HG02610 (cell line): ENCODE measurements at regions not wholly inside any gene's neighbourhood (a gene's known extent, or its start where the extent isn't known, plus 50 kb on each side); places are given as distances from the start of the nearest gene placed in this dataset.

Experiments used
- ATAC-seq: cut with Tn5 transposase; IDR thresholded peaks from one replicate; pipeline ENCODE4 v1.9.1; 2021; ENCODE audit warnings: mild to moderate bottlenecking, moderate library complexity; ENCODE audit not compliant: unreplicated experiment

DNA sequence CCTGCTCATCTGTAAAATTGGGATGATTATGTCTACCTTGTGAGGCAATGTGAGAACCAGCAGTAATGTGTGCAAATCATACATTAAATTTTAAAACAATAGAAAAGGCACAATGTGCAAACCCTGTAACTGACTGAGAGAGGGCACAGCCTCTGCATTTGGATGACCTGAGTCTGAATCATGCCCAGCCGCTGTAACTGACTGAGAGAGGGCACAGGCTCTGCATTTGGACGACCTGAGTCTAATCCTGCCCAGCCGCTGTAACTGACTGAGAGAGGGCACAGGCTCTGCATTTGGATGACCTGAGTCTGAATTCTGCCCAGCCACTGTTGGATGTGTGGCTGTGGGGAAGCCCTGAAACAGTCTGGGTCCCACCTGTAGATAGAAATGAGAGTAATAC, 351.5 kb upstream of the SHH start:
- no peak for ATAC-seq

DNA sequence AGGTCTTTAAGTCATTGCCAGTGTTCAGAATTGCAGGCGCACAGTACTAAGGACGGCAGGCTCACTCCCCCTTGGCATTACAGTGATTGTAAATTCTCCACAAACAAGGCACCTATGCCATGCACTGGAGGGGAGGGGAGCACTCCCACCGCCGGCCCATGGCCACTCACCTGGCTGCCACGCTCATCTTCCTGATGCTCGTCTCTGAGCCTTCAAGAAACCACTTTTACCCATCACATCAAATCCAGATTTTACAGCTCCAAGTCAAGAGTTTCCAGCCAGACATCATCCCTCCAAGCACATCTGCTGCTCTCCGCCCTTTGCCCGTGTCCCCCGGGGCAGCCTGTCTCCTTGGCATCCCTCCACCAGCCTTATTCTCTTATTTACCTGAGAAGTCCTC, 350.2 kb upstream of the SHH start:
- no peak for ATAC-seq

DNA sequence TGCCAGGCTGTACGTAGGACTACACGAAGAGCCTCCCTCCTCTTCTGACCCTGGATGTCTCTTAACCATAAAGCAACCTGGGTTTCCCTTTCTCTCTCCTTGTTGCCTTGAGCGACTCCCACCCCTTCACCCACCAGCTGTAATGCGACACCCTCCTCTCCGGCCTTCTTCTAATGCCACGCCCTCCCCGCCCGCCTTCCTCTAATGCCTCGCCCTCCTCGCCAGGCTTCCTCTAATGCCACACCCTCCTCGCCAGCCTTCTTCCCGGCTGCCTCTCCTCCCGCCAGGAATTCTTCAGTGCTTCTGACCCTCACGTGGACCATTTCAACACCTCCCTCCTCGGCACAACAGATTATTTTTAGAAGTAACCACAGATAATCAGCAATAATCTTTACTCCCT, 348.5 kb upstream of the SHH start:
- ATAC-seq = no peak

DNA sequence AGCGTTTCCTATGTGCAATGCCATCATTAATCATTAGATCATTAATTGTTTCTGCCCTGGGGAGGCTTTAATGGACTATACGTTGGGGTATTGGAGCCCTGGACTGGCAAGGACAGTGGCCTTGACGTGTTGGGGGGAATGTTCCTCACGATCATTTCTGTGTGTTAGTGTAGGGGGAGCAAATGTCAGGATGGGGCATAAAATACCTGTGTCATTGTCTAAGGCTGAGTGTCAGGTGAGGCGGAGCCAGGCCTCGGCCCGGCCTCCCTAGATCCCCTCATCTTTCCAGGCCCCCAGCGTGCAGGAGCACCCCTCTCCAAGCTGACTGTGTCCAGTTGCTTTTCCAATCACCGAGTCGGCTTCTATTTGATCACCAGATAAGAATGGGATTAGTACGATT, 346.4 kb upstream of the SHH start:
- no peak for ATAC-seq

DNA sequence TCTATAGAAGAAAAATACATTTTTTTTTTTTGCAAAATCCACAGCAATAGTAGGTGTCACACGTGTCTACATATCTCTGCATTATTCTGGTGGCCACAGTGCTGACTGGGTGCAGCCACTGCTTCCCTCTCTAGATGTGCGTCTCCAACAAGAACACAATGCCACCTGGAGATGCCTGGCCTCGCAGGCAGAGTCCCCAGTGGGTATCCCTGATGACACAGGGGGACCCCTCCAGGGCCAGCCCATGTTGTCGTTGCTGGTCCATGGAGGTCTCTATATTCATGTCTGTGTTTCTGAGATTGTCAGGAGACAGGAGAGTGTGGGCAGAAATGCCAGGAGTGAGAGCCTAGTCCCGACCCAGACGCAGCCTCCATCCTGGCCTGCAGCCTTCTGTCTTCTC, 345.9 kb upstream of the SHH start:
- no peak for ATAC-seq

DNA sequence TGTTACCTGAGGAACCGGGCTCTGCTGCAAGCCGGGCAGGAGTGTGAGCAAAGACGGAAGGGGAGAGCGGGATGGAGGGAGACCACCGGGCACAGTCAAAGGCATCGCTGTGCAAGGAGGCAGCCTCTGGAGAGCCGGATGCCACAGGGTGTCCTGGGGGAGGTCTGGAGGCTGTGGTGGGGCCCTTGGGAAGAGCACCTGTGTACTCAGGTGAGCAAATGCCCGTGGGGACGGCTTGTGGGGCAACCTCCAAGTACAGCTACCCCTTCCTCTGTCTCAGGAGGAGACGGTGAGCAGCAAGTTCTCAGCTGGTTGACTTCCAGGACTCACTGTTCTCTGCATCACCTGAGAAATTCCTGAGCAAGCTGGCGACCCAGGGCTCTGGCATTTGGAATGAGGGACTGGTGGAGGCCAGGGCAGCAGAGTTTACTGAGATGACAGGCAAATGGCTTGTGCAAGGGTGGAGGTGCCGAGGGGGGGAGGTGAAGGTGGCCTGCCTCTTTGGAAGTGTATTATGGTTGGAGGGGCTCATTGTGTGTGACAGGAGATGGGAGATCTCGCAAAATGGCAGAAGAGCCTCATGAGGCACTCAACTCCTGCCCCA, 345.2 kb upstream of the SHH start:
- ATAC-seq = no peak

DNA sequence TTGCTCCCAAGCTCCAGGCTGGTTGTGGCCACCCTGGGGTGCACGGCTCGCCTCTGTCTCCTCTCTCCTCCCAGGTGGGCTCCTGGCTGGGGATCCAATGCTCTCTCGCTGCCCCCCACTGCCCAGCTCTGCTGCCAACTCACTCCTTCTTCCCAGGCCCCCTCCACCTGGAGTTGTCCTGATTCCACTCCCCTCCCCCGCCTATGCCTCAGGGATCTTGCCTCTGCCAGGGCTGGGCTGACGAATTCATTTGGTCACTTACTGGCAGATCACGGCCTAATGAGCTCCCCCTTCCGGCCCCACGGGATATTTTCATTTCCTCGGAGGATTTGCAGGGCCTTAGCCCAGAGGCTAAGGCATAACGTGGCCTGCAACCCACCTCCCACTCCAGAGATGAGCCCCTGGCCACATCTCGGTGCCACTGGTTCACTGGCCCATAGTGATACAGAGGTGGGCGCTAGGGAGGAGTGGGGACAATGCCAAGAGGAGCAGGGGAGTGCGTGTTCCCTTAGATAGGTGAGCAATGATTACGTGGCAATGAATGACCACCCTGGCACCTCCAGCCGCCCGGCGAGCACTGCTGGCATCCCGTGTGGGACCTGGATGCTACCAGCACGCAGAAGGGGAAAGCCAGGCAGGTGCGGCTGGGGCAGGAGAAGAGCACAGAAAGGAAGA, 344.6 kb upstream of the SHH start:
- no peak for ATAC-seq

DNA sequence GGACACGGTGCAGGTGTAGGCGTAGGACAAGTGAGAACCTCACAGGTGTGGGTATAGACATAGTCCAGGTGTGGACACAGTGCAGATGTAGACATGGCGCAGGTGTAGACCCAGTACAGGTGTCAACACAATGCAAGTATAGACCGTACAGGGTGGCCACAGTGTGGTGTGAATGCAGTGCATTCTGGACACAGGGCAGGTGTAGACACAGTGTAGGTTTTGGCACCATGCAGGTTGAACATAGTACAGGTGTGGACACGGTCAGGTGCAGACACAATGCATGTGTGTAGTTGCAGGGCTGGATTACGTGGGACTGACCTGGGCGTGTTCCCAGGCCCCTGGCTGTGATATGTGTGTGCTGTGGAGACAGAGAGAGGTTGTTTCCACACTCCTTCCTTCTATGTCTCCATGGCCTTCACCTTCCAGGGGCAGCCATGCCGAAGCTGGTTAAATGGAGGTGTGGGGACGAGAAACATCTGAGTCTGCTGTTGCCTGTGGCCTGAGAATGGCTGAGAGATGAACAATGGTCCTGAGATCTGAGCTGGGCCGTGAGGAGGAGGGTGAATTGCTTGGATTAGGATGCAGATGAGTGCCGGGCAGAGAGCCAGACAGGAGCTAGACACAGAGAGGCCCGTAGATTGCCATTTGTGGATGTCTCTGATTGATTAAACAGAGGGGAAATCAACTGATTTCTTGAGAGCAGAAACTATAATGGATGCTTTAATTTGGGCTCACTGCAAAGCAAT, 343.9 kb upstream of the SHH start:
- no peak for ATAC-seq

DNA sequence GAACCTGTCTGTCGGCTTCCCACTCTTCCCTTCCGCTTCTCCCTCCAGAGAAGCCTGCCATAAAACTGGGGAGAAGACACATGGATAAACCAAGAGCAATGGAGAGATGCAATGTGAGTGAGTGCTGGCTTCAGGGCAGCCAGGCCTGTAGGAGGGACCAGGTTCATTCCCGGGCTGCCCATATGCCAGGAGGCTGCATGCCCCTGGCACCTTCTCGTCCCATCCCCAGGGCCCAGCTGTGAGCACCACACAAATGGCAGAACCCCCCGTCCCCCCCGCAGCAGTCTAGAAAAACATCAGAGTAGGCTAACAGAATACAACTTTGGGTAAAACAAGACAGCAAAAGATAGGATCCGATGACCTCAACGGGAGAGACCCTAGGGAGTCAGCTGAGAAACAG, 341.3 kb upstream of the SHH start:
- ATAC-seq = no peak

DNA sequence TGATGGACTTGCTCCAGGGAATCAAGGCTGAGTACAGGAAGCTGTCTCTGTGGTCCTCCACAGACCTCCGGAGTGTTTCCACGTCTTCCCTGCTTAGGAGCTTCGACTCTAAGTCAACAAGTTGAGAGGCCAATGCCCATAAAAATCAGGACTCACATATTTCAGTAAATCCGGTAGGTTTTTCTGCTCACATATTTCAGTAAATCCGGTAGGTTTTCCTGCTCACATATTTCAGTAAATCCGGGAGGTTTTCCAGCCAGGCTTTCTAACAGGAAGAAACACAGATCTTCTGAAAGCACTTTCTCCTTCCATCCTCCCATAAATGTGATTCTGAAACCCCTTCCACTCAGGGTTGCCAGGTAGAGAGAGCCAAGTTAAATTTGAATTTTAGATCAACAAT, 340.1 kb upstream of the SHH start:
- ATAC-seq = no peak

DNA sequence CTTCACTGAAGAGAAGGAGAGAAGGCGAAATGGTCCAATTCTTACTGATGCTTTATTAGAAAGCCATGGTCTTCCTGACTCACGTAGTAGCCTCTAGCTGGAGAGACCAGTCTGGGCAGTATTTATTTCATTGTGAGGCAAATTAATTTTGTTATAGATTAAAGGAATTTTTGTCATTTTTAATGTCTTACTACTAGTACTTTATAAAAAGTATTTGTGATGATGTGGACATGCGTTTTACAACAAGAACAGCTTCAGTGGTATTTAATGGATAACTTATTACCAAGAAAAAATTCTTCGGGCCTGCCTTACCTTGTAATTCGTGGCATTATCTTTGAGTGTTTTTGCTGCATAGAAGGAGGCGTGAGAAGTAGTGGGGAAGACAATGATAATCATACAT, 339.4 kb upstream of the SHH start:
- no peak for ATAC-seq

DNA sequence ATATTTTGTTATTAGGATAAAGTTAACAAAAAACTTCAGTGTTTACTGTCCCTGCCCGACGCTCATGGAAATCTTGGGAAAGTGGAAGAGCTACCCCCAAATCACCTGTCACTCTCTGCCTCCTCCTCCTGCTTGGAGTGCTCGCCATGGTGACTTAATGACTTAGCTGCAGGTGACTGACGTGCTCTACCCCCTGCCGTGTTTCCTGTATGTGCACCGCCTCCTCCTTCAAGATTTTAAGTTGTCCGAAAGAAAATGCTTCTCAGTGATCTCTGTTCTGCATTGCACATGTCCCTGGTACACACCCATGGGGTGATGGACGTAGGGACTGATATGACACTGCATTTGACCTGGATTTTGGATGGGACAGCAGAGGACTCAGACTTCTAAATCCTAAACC, 338.8 kb upstream of the SHH start:
- ATAC-seq = no peak

DNA sequence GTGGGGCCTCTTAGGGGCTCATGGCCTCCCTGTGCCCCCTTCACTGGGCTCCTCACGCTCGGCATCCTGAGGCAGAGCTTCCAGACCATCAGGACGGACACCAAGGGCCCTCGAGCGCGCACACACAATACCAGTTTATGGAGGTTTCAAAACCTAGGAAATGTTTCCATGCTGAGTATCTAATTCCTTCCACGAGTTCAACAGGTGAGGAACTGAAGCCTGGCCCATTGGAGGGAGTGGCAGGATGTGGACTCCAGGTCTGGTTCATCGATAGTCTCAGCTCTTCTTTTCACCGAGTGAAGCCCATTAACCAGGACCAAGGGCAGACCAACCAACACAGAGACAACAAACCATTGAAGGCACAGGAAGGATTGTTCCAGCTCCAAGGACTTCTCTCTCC, 336.7 kb upstream of the SHH start:
- no peak for ATAC-seq

DNA sequence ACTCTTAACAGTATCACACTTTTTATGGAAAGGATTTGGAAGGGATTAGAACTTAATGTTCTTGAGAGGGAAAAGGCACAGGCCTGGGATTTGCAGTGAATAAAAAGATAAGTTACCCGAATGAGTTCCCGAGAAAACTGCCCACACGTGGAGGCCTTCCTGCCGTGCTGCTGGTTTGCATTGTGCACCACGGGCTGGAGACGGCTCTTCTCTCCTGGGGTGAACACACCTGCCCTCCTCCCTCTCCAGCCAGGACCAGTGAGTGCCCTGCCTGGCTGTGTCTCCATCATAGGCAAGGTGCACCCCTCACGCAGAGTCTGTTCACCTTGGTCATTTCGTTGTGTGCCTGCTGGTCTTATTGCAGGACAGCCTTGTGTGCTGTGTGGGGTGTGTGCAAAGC, 336.3 kb upstream of the SHH start:
- ATAC-seq = no peak

DNA sequence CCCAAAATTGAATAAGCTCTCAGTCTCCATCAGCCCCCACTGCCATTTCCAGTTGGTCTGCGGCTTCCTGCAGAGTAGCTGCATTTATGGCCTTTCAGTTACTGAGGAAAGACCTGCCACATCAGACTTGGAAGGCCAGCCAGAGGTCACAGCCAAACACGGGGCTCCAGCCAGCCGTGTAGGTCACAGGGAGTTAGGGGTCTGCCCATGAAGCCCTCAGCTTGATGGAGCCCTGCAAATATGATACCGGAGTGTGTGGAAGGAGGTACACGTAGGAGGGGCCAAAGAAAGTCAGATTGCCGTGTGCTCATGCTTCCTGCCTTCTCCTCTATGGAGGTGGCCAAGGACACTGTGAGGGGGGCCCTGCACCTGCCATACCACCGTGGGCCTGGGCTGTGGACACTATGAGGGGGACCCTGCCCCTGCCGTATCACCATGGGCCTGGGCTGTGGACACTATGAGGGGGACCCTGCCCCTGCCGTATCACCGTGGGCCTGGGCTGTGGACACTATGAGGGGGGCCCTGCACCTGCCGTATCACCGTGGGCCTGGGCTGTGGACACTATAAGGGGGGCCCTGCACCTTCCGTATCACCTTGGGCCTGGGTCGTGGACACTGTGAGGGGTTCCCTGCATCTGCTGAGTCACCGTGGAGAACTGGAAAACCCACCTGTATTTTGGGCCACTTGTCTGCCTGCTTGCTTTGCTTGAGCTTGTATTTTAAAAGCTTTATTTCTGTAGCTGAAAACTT, 335.7 kb upstream of the SHH start:
- ATAC-seq = no peak

DNA sequence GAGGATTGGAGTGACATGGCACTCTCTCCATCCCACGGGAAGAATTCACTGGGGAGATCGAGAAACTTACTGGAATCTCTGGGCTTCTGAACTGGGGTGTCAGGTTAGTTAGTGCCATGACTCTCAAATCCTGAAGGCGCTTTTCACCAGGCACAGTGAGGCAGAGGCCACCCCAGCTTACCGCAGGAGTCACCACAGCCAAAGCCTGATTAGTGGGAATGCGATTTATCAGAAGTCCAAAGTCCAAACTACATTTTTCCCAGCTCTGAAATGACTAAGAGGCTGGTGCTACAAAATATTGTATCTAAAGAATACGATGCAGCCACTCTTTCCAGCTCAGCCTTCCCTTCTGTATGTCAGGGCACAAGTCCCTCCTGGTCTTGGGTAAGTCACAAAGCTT, 334.8 kb upstream of the SHH start:
- ATAC-seq = no peak

DNA sequence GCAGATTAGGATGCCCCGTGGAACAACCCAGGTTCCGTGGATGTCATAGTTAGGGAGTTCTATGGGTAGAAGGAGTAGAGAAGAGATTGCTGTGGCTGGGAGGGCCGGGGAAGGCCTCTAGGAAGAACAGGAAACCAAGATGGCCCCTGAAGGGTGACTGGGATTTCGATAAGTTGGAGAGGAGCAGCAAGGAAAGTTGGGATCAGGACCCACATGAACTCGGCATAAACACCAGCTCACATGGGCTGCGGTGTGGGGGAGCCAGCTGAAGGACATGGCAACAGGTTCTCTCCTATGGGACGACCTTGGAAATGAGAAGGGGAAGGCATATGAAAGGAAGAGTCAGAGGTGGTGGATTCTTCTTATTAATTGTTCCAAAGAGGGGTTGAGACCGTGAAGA, 333.7 kb upstream of the SHH start:
- ATAC-seq = no peak

DNA sequence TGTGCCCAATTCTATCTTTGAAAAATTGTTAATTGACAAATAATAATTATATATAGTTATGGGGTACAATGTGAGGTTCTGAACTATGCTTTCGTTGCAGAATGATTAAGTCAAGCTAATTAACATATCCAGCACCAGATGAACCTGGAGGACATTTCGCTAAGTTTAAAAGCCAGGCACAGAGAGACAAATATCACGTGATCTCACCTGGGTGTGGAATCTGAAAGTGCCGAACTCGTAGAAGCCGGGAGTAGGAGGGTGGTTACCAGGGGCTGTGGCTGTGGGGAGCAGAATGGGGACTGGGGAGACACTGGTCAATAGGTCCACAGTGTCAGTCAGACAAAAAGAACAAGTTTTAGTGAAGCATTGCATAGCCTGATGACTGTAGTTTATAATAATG, 332.9 kb upstream of the SHH start:
- no peak for ATAC-seq

DNA sequence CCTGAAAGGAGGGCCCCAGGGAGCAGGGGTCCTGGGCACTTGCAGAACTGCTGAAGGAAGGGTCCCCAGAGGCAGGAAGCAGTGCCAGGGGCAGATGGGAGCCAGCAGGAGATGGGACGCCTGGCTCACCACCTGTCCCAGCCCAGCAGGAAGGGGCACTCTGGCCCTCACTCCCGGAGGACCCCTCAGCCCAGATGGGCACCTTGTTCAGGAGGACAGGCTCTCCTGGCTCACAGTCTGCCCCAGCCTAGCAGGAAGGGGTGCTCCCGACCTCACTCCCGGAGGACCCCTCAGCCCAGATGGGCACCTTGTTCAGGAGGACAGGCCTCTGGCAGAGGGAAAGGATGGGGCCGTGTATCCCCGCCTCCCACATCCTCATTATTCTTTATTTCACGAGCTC, 331.4 kb upstream of the SHH start:
- ATAC-seq = no peak

DNA sequence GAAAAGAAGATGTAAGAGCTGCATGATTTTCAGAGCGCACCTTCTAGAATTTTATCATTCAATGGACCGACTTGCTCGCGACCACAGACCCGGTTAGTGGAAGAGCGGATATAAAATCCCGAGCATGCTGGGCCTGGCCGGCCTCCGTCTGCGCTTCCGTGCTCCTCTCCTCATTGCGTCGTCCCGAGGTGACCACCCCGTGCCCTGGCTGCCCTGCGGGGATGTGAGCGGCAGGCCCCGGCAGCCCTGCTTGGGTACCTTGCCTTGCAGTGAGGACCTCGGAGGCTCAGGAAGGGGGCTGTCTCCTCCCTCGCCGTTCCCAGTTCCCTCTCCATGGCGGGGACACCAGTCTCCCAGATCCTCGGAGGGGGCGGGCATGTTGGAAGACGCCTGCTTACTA, 330.9 kb upstream of the SHH start:
- ATAC-seq = no peak

DNA sequence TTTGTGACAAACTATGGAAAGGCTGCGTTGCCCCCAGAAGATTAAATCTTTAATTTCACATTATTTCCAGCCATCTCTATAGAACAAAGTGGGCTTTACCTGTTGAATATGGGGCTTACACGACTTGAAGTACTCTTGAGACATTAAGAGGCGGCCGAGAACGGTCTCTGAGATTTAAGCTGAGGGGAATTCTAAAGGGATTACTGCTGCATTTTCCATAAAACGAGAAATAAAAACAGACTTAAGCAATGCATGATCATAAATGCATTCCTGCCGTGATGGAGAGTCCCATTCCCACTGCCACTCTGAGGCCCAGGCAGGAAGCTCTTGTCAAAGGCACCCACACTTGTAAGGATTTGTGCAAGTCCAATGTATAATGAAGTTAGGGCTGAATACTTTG, 329.7 kb upstream of the SHH start:
- ATAC-seq = no peak

DNA sequence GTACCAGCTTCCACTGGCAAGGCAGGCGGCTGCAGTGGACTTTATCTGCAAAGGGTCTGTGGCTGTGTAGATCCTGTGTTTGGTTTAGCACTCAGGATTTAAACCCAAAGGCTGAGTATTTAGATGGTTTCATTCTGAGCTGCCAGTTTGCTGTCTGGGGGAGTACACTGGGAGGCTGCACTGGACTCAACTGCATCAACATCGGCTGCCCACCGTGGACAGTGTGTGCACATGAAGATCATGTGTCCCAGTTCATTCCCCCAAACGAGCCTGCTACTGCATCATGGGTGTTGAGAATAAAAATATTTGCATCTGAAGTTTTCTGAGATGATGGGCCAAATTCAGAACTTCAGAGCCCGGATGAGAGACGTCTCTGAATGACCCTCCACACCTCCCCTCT, 328.6 kb upstream of the SHH start:
- no peak for ATAC-seq
